ENCODE measurements at regions not wholly inside any gene's neighbourhood (a gene's known extent, or its start where the extent isn't known, plus 50 kb on each side); places are given as distances from the start of the nearest gene placed in this dataset.

GRCh38 chr15:37536967-37537605 is 397.4 kb upstream of the TMCO5A start:
- no peak for TF ChIP-seq CTCF (IDR thresholded peaks at IDR 0.05)
- TF ChIP-seq POLR2AphosphoS5 (IDR thresholded peaks at IDR 0.05) = no peak
- TF ChIP-seq POLR2A (IDR thresholded peaks at IDR 0.05) = no peak
- TF ChIP-seq EP300 (IDR thresholded peaks at IDR 0.05; ENCODE audit: low read depth) = no peak
